ENCODE measurements at regions not wholly inside any gene's neighbourhood (a gene's known extent, or its start where the extent isn't known, plus 50 kb on each side); places are given as distances from the start of the nearest gene placed in this dataset.

GRCh38 chr11:134944131-134944530 lies 532.1 kb upstream of the B3GAT1 start:
- TF ChIP-seq, protein P1, sequence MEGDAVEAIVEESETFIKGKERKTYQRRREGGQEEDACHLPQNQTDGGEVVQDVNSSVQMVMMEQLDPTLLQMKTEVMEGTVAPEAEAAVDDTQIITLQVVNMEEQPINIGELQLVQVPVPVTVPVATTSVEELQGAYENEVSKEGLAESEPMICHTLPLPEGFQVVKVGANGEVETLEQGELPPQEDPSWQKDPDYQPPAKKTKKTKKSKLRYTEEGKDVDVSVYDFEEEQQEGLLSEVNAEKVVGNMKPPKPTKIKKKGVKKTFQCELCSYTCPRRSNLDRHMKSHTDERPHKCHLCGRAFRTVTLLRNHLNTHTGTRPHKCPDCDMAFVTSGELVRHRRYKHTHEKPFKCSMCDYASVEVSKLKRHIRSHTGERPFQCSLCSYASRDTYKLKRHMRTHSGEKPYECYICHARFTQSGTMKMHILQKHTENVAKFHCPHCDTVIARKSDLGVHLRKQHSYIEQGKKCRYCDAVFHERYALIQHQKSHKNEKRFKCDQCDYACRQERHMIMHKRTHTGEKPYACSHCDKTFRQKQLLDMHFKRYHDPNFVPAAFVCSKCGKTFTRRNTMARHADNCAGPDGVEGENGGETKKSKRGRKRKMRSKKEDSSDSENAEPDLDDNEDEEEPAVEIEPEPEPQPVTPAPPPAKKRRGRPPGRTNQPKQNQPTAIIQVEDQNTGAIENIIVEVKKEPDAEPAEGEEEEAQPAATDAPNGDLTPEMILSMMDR (IDR thresholded peaks at IDR 0.05) = no peak
- TF ChIP-seq POLR2A (IDR thresholded peaks at IDR 0.05) = no peak
